GM19452 (cell line): ENCODE measurements at regions not wholly inside any gene's neighbourhood (a gene's known extent, or its start where the extent isn't known, plus 50 kb on each side); places are given as distances from the start of the nearest gene placed in this dataset.
"Not testable (repeated sequence)": the region's sequence is repeated elsewhere in the genome, so short reads cannot be mapped to it uniquely, and the experiment has no call there.

Source experiments
- ATAC-seq: cut with Tn5 transposase; IDR thresholded peaks from one replicate; pipeline ENCODE4 v1.9.1; 2021; ENCODE audit not compliant: unreplicated experiment

GRCh38 chr13:33545492-33545891 lies 259.9 kb upstream of the STARD13 start:
- ATAC-seq: no peak

- no peak for ATAC-seq
Observed at GRCh38 chr13:33547035-33547434, 261.5 kb upstream of the STARD13 start.

DNA sequence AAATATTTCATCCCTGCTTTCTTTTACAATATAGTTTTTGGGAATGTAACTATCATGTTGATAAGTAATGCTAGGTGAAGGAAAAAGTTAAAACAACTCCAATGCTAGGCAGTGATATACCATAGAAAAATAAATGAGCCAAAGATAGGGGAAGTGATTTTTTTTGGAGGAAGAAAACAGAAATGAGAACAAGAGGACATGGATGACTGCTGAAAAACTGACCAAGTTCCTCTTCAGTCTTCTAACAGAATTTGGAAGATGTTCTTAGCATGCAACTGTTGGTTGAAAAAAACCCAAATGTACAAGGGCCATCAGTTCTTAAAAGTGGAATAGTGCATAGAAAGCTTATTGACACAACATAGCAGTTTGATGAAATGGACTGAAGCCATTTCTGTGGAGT lies 262.5 kb upstream of the STARD13 start:
- ATAC-seq: no peak

- ATAC-seq: no peak
Observed at GRCh38 chr13:33550276-33550675, 264.7 kb upstream of the STARD13 start.

DNA sequence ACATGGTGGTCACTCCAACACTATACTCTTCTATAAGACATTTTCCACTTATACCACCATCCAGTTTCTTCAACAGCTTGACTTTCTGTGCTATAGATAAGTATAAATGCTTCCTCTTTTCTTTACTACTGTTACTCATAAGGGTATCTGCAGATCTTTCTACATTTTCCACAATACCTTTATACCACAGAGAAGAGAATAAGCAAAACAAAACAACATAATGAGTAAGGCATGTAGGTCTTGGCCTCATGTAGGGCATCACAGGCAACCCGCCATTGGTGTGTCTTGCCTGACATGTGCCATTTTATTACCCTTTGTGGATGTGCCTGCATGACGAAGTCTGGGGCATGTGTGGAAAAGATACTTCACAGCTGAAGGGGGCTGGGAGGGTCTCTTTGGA lies 265.3 kb upstream of the STARD13 start:
- ATAC-seq: no peak

DNA sequence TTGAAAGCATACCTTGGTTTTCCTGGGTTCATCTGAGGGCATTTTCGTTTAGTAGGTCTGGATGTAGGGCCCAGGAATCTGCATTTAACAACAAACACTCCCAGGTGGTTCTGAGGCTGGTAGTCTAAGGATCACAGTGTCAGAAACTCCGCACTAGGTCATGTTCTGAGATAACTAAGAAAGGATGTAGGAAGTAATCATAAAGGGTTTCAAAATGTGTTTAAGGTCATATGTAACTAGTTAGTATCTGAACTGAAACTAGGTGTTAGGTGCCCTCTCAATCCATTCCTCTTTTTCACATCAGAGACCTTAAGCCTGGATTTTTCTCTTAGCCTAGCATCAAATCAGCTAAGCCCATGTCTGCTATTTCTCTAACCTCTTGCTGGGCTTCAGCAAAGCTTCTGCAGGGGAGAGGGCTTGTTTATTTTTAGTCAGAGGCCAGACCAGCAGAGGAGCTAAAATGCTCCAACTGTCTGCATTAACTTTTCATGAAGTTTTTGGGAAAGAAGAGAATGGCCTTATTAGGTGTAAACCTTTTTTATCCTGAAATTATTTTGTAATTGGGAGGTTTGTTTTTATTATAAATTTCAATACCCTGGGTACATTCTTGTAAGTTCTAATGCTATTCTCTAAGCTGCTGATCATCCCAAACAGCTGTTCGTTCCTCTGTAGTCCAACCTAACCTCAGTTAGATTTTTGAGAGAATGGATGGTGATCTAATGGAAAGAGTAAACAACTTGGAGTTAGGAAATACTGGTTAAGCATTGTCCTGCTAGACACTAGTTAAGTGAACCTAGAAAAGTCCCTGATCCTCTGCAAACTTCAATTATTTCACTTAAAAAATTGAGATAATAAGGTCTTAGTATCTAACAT lies 262.8 kb upstream of the RFC3 start:
- peak; percentile 88 for ATAC-seq

DNA sequence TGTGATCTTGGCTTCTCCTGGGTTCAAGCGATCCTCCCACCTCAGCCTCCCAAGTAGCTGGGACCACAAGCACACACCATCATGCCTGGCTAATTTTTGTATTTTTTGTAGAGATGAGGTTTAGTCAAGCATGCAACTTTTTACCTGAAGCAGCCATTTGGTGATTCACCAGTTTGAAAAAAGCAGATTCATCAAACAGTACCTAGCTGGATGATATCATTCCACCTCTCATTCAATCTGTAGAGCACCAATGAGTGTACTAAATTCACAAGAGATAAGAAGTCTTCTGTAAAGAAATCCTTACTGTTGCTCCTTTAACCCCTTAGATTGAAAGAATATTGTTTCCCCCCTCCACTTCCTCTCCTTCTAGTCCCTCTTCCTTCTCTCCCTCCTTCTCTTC lies 261.1 kb upstream of the RFC3 start:
- no peak for ATAC-seq

DNA sequence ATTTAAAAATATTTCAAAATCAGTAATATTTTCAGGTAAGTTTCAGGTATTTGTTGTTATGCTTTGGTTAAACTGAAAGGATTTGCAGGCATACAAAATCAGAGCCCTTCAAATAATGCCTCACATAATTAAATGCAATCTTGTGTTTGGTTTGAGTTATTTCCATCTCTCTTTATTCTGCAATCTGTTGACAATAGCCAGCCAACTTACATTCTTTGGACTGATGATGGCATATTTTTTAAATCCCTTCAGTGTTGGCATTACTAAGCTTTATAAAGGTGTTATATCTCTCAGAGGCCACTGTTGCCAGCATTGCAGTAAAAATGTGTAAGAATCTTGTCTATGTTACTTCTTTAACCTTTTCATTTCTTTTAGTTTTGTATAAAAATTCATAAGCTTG lies 257.2 kb upstream of the RFC3 start:
- ATAC-seq: no peak

DNA sequence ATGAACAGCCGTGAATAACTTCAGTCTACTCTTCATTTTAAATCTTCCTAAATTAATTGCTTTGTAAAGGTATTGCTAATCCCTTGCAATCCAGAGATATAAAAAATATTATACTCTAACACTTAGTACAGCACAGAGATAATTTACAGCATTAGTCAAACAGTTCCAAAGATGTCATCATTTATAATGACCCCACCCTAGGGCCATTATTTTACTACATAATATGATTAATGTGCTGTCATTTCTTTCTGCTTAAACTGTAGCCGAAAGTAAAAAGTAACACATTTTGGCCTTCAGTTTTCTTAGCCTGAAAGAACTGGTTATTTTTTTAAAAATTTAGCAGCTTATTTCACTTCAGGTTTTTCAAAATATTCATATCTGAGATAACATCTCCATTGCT lies 256.3 kb upstream of the RFC3 start:
- no peak for ATAC-seq

DNA sequence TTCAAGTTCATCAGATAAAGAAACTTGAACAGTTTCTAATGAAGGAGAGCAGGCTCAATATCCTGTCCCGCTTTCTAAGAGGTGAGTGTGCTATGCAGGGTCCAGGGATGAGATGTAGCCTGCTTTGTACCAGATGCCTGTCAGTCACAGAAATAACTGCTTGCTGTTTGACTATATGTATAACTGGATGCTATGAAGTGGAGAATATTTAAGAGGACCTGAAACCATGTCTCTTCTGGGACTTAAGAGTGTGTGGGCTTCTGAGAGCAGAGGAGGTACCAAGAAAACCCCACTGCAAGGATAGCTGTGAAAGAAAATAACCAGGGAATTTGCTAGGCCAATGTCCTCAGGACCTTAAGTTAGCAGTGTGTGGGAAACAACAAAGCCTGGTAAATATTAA lies 246.3 kb upstream of the RFC3 start:
- ATAC-seq: no peak

DNA sequence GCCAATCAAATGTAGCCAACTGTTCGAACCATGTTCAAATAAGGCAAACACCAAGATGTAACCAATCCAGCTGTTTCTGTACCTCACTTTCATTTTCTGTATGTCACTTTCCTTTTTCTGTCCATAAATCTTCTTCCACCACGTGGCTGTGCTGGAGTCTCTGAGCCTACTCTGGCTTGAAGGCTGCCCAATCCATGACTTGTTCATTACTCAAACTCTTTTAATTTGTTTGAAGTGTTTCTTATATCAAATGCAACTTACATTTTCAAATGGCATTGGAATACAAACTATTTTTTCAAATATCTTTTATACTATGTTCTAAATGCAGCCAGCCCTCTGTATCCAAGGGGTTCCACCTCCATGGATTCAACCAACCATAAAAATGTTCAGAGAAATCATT lies 245.6 kb upstream of the RFC3 start:
- not testable (repeated sequence) for ATAC-seq

- no peak for ATAC-seq
Observed at GRCh38 chr13:33575378-33575777, 242.6 kb upstream of the RFC3 start.

DNA sequence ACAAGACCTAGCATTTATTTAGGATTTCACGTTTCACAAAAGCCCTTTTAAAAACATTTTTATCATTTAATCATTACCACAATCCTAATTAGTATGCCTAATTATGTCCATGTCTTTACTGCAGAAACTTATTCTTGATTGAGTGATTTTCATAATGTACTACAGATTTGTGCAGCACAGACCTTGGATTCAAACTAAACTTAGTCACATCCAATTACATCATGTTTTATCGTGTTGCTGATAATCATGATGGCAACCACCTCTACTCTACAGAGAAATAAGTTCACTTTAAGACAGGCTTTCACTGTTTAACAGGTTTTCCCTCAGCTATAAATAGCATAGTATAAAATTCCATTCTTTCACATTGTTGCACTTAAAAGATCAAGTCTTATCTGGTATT lies 240.9 kb upstream of the RFC3 start:
- no peak for ATAC-seq

DNA sequence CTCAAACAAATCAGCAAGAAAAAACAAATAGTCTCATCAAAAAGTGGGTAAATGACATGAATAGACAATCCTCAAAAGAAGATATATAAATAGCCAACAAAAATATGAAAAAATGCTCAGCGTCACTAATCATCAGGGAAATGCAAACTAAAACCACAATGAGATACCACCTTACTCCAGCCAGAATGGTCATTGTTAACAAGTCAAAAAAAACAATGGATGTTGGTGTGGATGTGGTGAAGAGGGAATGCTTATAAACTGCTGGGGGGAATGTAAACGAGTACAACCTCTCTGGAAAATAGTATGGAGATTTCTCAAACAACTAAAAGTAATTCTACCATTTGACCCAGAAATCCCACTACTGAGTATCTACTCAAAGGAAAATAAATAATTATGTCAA lies 239.2 kb upstream of the RFC3 start:
- ATAC-seq: no peak

GRCh38 chr13:33582121-33582520 lies 235.8 kb upstream of the RFC3 start:
- no peak for ATAC-seq

GRCh38 chr13:33583398-33583797 lies 234.6 kb upstream of the RFC3 start:
- no peak for ATAC-seq

DNA sequence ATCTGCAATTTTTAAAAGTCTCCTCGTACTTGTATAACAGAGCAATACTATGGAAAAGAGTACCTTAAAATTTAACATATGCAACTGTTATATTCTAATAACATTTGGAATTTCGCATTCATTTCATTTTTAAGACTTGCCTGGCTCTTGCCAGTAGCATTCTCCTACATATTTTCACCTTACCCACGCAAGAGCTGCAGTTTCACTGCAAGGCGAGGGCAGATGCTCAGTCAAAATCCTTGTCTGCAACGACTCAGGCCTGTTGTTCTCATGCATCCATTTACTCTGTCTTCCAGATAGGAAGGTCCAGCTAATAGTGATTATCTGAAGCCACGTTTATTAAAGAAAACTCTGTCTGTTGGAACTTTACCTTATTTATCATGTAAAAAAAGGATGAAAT lies 227.0 kb upstream of the RFC3 start:
- ATAC-seq: no peak

- ATAC-seq: no peak
Observed at GRCh38 chr13:33606692-33607091, 211.3 kb upstream of the RFC3 start.

- no peak for ATAC-seq
Observed at GRCh38 chr13:33610438-33611120, 207.4 kb upstream of the RFC3 start.

DNA sequence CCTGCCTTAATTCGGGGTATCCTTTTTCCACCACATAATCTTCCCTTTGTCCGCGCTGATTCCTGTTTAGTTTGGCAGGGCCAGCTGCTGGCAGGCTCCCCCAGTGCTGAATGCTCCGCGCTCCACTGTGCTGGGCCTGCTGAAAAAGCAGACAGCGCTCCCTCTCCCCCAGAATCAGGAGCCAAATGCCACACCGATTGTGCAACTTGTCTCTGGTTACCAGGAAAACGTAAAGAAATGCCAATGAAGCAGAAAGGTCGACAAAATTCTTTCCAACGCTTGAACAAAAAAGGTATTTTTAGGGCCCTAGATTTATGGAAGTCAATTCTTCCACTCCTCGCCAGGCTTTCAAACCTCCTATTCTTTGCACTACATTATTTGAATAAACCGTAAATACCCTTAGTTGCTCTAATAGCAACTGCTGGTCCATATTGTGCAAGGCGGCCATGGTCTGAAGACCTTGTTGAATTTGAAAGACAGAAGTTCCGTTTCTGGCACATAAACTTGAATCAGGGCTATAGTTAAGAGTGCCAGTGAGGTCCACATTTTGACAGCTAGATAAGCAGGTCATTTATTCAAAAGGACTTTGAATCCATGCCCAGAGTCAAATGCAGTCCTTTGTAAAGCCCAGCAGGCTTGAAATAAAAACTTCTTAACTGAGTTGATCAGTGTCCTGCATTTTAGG lies 206.7 kb upstream of the RFC3 start:
- ATAC-seq: no peak

DNA sequence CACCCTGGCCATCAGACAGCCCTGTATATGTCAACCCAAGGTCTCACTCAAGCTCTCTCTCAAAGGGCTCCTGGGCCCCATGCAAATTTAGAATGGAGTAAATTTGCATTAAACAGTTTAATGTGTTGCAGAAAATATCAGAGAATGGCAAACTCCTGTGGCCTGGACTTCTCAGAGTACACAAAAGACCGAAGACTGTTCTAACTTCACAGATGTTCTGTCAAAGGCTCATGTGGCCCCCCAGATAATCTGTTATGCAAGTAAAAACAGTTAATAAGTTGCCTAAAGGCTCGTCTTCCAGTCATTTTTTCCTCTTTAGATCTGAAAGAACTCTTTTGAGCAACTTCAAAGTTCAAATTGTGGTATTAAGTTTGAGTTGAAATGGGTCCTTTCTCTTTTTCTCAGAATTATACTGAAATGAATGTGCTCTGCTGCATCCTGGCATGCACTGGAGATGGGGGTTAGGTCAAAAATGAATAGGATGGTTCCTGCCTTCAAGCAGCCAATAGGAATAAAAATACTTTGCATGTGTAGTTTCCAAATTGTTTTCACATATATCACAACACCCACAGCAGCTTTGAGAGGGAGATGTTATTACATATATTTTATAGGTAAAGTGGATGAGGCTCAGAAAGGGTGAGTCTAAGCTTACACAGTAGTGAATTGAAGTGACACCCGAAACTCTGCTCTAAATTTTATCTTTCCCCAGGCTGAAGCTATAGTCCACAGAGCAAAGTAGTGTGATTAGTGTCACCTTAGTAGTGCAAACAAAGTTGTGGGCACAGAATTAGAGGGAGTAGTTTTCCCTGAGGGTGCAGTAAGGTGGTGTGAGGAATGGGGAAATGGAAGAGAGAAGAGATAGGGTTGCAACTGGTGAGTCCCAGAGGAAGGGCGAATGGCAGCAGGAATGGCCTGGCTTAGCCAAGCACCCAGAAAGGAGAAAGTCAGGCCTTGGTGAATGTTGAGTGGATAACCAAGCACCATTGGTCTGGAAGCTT lies 205.0 kb upstream of the RFC3 start:
- ATAC-seq: peak; percentile 57
